ENCODE measurements at regions not wholly inside any gene's neighbourhood (a gene's known extent, or its start where the extent isn't known, plus 50 kb on each side); places are given as distances from the start of the nearest gene placed in this dataset.

- TF ChIP-seq EZH2phosphoT487 (IDR thresholded peaks at IDR 0.05; ENCODE audit: borderline replicate concordance, low read depth, low read length) (no peak), CTCF (conservative IDR thresholded peaks at IDR 0.05; ENCODE audit: low read length) (no peak)
Measured at GRCh38 chr12:17084831-17085230, 478.9 kb upstream of the LMO3 start.
